ENCODE measurements at regions not wholly inside any gene's neighbourhood (a gene's known extent, or its start where the extent isn't known, plus 50 kb on each side); places are given as distances from the start of the nearest gene placed in this dataset.

- H3K79me2 ChIP-seq (ENCODE audit: insufficient read depth, low read length): no peaks in the 10 kb centered on the region
- no peak overlapping the region for H3K9ac ChIP-seq (ENCODE audit: low read length)
- H3K27me3 ChIP-seq (ENCODE audit: low read length): no peaks in the 10 kb centered on the region
- no peaks in the 10 kb centered on the region for H3K36me3 ChIP-seq (ENCODE audit: low read length)
- TF ChIP-seq, protein P1, sequence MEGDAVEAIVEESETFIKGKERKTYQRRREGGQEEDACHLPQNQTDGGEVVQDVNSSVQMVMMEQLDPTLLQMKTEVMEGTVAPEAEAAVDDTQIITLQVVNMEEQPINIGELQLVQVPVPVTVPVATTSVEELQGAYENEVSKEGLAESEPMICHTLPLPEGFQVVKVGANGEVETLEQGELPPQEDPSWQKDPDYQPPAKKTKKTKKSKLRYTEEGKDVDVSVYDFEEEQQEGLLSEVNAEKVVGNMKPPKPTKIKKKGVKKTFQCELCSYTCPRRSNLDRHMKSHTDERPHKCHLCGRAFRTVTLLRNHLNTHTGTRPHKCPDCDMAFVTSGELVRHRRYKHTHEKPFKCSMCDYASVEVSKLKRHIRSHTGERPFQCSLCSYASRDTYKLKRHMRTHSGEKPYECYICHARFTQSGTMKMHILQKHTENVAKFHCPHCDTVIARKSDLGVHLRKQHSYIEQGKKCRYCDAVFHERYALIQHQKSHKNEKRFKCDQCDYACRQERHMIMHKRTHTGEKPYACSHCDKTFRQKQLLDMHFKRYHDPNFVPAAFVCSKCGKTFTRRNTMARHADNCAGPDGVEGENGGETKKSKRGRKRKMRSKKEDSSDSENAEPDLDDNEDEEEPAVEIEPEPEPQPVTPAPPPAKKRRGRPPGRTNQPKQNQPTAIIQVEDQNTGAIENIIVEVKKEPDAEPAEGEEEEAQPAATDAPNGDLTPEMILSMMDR (IDR thresholded peaks at IDR 0.05; ENCODE audit: insufficient read depth, low read length, poor library complexity, severe bottlenecking): no peak
- TF ChIP-seq EZH2phosphoT487 (conservative IDR thresholded peaks at IDR 0.05; ENCODE audit: low read length): no peak
- H4K20me1 ChIP-seq (ENCODE audit: low read depth, low read length): no peaks in the 10 kb centered on the region
- H3K4me3 ChIP-seq (ENCODE audit: insufficient read depth, low read length, poor library complexity, severe bottlenecking): no peak overlapping the region
- no peaks in the 10 kb centered on the region for H3K9me3 ChIP-seq (ENCODE audit: insufficient read depth, low read length)
- H3F3A ChIP-seq (ENCODE audit: insufficient read depth): no peaks in the 10 kb centered on the region
- no peak overlapping the region for H2AFZ ChIP-seq (ENCODE audit: low read depth, low read length, severe bottlenecking)
- H3K9me2 ChIP-seq (replicated peaks; ENCODE audit: insufficient read depth, low read length): 0 out of 2 replicates have a peak, but pooled peaks cover 3% of the 10 kb centered on the region
- H3K4me2 ChIP-seq (ENCODE audit: low read depth, low read length, poor library complexity, severe bottlenecking): no peak overlapping the region
- no peak overlapping the region for H3K27ac ChIP-seq (ENCODE audit: low read depth, low read length)
Observed at GRCh38 chr5:120794121-120794520, 330.0 kb downstream of the PRR16 start.

DNA sequence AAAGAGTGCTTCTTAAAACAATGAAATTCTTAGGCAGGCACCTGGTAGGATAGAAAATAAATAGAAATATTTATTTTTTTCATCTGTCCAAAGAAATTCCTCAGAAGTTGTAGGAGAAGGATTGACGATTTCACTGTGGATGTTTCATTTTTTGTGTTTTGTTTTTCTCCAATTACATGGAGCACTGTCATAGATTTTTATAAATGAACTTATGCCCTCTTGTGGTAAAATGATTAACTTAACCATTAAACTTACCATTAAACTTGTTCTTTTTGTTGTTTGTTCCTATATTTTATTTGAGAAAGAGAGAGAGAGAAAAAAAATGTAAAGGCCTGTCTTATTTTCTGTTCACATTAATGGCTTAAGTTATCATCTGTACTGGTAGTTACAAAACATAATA lies 339.2 kb downstream of the PRR16 start:
- Histone ChIP-seq H3K27me3 (ENCODE audit: low read length) (no peaks in the 10 kb centered on the region), H3K27ac (ENCODE audit: low read depth, low read length) (no peak overlapping the region), H3K9me3 (ENCODE audit: insufficient read depth, low read length) (no peaks in the 10 kb centered on the region), H3F3A (ENCODE audit: insufficient read depth) (no peaks in the 10 kb centered on the region), H3K4me3 (ENCODE audit: insufficient read depth, low read length, poor library complexity, severe bottlenecking) (no peak overlapping the region), H2AFZ (ENCODE audit: low read depth, low read length, severe bottlenecking) (no peak overlapping the region), H3K9ac (ENCODE audit: low read length) (no peak overlapping the region), H4K20me1 (ENCODE audit: low read depth, low read length) (no peaks in the 10 kb centered on the region), H3K9me2 (replicated peaks; ENCODE audit: insufficient read depth, low read length) (no peaks in the 10 kb centered on the region), H3K79me2 (ENCODE audit: insufficient read depth, low read length) (no peaks in the 10 kb centered on the region), H3K36me3 (ENCODE audit: low read length) (no peaks in the 10 kb centered on the region), H3K4me2 (ENCODE audit: low read depth, low read length, poor library complexity, severe bottlenecking) (no peak overlapping the region)
- no peak for TF ChIP-seq EZH2phosphoT487 (conservative IDR thresholded peaks at IDR 0.05; ENCODE audit: low read length)
- TF ChIP-seq, protein P1 (IDR thresholded peaks at IDR 0.05; ENCODE audit: insufficient read depth, low read length, poor library complexity, severe bottlenecking): peak; percentile 16

DNA sequence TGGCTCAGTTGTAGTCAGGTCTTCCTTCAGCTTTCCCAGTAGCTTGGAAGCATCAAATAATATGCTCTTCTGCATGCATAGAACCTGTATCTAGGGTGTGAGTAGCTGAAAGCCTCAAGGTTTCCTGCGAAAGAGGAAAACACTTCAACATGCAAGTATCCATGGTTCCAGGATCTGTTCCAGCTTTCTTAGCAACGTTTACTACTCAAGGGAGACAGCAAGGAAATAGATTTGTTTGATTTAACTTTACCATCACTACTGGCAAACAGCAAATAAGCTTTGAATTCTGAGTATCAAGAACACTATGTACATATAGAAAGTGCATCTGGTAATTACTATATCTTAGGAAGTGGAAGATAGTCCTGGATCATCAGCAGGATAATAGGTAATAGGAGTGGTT lies 341.0 kb downstream of the PRR16 start:
- Histone ChIP-seq H4K20me1 (ENCODE audit: low read depth, low read length) (no peaks in the 10 kb centered on the region), H3K27ac (ENCODE audit: low read depth, low read length) (no peak overlapping the region), H3K9me3 (ENCODE audit: insufficient read depth, low read length) (no peaks in the 10 kb centered on the region), H3K27me3 (ENCODE audit: low read length) (no peaks in the 10 kb centered on the region), H2AFZ (ENCODE audit: low read depth, low read length, severe bottlenecking) (no peak overlapping the region), H3K4me3 (ENCODE audit: insufficient read depth, low read length, poor library complexity, severe bottlenecking) (no peak overlapping the region), H3K79me2 (ENCODE audit: insufficient read depth, low read length) (no peaks in the 10 kb centered on the region), H3K9me2 (replicated peaks; ENCODE audit: insufficient read depth, low read length) (no peaks in the 10 kb centered on the region), H3K36me3 (ENCODE audit: low read length) (no peaks in the 10 kb centered on the region), H3K4me2 (ENCODE audit: low read depth, low read length, poor library complexity, severe bottlenecking) (no peak overlapping the region), H3K9ac (ENCODE audit: low read length) (no peak overlapping the region), H3F3A (ENCODE audit: insufficient read depth) (no peaks in the 10 kb centered on the region)
- TF ChIP-seq, protein P1 (IDR thresholded peaks at IDR 0.05; ENCODE audit: insufficient read depth, low read length, poor library complexity, severe bottlenecking): no peak
- no peak for TF ChIP-seq EZH2phosphoT487 (conservative IDR thresholded peaks at IDR 0.05; ENCODE audit: low read length)

All from SU-DHL-6 (cell line).